ENCODE measurements at regions not wholly inside any gene's neighbourhood (a gene's known extent, or its start where the extent isn't known, plus 50 kb on each side); places are given as distances from the start of the nearest gene placed in this dataset.

- TF ChIP-seq GATA2 (IDR thresholded peaks at IDR 0.05; ENCODE audit: low read depth, low read length) (no peak), GATA3 (IDR thresholded peaks at IDR 0.05; ENCODE audit: low read depth, low read length) (no peak)
Measured at GRCh38 chr5:27315363-27316270, 277.2 kb upstream of the CDH9 start.

GRCh38 chr5:27313549-27313948, 275.2 kb upstream of the CDH9 start:
- TF ChIP-seq GATA3 (IDR thresholded peaks at IDR 0.05; ENCODE audit: low read depth, low read length) (no peak), GATA2 (IDR thresholded peaks at IDR 0.05; ENCODE audit: low read depth, low read length) (no peak)

- TF ChIP-seq GATA3 (IDR thresholded peaks at IDR 0.05; ENCODE audit: low read depth, low read length) (no peak), GATA2 (IDR thresholded peaks at IDR 0.05; ENCODE audit: low read depth, low read length) (no peak)
Measured at GRCh38 chr5:27312291-27312893, 274.0 kb upstream of the CDH9 start.

GRCh38 chr5:27311544-27311943, 273.2 kb upstream of the CDH9 start:
- no peak for TF ChIP-seq GATA3 (IDR thresholded peaks at IDR 0.05; ENCODE audit: low read depth, low read length)
- TF ChIP-seq GATA2 (IDR thresholded peaks at IDR 0.05; ENCODE audit: low read depth, low read length) = no peak

- TF ChIP-seq GATA3 (IDR thresholded peaks at IDR 0.05; ENCODE audit: low read depth, low read length) (no peak), GATA2 (IDR thresholded peaks at IDR 0.05; ENCODE audit: low read depth, low read length) (no peak)
Measured at GRCh38 chr5:27308153-27308552, 269.8 kb upstream of the CDH9 start.

- TF ChIP-seq GATA2 (IDR thresholded peaks at IDR 0.05; ENCODE audit: low read depth, low read length) (no peak), GATA3 (IDR thresholded peaks at IDR 0.05; ENCODE audit: low read depth, low read length) (no peak)
Measured at GRCh38 chr5:27290172-27290571, 251.8 kb upstream of the CDH9 start.

GRCh38 chr5:27276119-27276518, 237.7 kb upstream of the CDH9 start:
- no peak for TF ChIP-seq GATA3 (IDR thresholded peaks at IDR 0.05; ENCODE audit: low read depth, low read length)
- no peak for TF ChIP-seq GATA2 (IDR thresholded peaks at IDR 0.05; ENCODE audit: low read depth, low read length)

- no peak for TF ChIP-seq GATA2 (IDR thresholded peaks at IDR 0.05; ENCODE audit: low read depth, low read length)
- no peak for TF ChIP-seq GATA3 (IDR thresholded peaks at IDR 0.05; ENCODE audit: low read depth, low read length)
Measured at GRCh38 chr5:27275345-27275744, 237.0 kb upstream of the CDH9 start.

- TF ChIP-seq GATA2 (IDR thresholded peaks at IDR 0.05; ENCODE audit: low read depth, low read length) (no peak), GATA3 (IDR thresholded peaks at IDR 0.05; ENCODE audit: low read depth, low read length) (no peak)
Measured at GRCh38 chr5:27269766-27270165, 231.4 kb upstream of the CDH9 start.

- TF ChIP-seq GATA3 (IDR thresholded peaks at IDR 0.05; ENCODE audit: low read depth, low read length) = no peak
- TF ChIP-seq GATA2 (IDR thresholded peaks at IDR 0.05; ENCODE audit: low read depth, low read length) = no peak
Measured at GRCh38 chr5:27267209-27267824, 228.9 kb upstream of the CDH9 start.

GRCh38 chr5:27266184-27266583, 227.8 kb upstream of the CDH9 start:
- TF ChIP-seq GATA3 (IDR thresholded peaks at IDR 0.05; ENCODE audit: low read depth, low read length) (no peak), GATA2 (IDR thresholded peaks at IDR 0.05; ENCODE audit: low read depth, low read length) (no peak)

GRCh38 chr5:27257696-27258095, 219.3 kb upstream of the CDH9 start:
- no peak for TF ChIP-seq GATA3 (IDR thresholded peaks at IDR 0.05; ENCODE audit: low read depth, low read length)
- no peak for TF ChIP-seq GATA2 (IDR thresholded peaks at IDR 0.05; ENCODE audit: low read depth, low read length)

- TF ChIP-seq GATA2 (IDR thresholded peaks at IDR 0.05; ENCODE audit: low read depth, low read length) (no peak), GATA3 (IDR thresholded peaks at IDR 0.05; ENCODE audit: low read depth, low read length) (no peak)
Measured at GRCh38 chr5:27252911-27253310, 214.5 kb upstream of the CDH9 start.

GRCh38 chr5:27242258-27242626, 203.9 kb upstream of the CDH9 start:
- no peak for TF ChIP-seq GATA3 (IDR thresholded peaks at IDR 0.05; ENCODE audit: low read depth, low read length)
- no peak for TF ChIP-seq GATA2 (IDR thresholded peaks at IDR 0.05; ENCODE audit: low read depth, low read length)
